Ovary (tissue), 7 donors: ENCODE measurements at regions not wholly inside any gene's neighbourhood (a gene's known extent, or its start where the extent isn't known, plus 50 kb on each side); places are given as distances from the start of the nearest gene placed in this dataset.

ENCODE experiments used
- DNase-seq, 5 donors: peaks; one replicate each; pipeline ENCODE4 v3.0.0-alpha.2; 2019 to 2020
- H3K27ac ChIP-seq, 2 donors: fragments of 200-600 bp; one replicate each; pipeline versions ENCODE4 v1.5.1 to v1.8.0; 2019 to 2022
- H3K27me3 ChIP-seq: fragments of 200-600 bp; one replicate; pipeline ENCODE4 v1.8.0; 2022
- H3K36me3 ChIP-seq: fragments of 200-600 bp; sonication (generic); one replicate; pipeline ENCODE4 v1.5.1; 2019
- H3K4me1 ChIP-seq: one replicate; pipeline ENCODE4 v1.8.1; 2013; ENCODE audit warnings: mild to moderate bottlenecking, moderate library complexity; ENCODE audit not compliant: insufficient read depth
- H3K4me3 ChIP-seq: fragments of 200-600 bp; sonication (generic); one replicate; pipeline ENCODE4 v1.5.1; 2017
- H3K9me3 ChIP-seq, 2 donors: fragments of 200-600 bp in 1 of 2; sonication (generic) in 1 of 2; one replicate each; pipeline versions ENCODE4 v1.5.1 to v1.8.1; 2013 to 2019; ENCODE audit warnings: mild to moderate bottlenecking in 1 of 2, moderate library complexity in 1 of 2
- EP300 ChIP-seq: sonication (generic); formaldehyde crosslinking; IDR thresholded peaks from one replicate; pipeline ENCODE4 v1.6.1; 2017; ENCODE audit warnings: antibody characterized with exemption
- POLR2A ChIP-seq: fragments of 450-650 bp; IDR thresholded peaks from one replicate; pipeline ENCODE4 v1.6.1; 2017; ENCODE audit warnings: antibody characterized with exemption, mild to moderate bottlenecking, moderate library complexity
- WGBS, 3 donors: extraction: QIAGEN DNeasy Blood & Tissue Kit in 1 of 3; methylation state at CpG; one replicate each; pipeline versions ENCODE4 v1.1.5 to v1.1.7; 2013 to 2017; 5-methylcytosine and 5-hydroxymethylcytosine counted together
- intact Hi-C, 4 donors: fragments of 100-400 bp; cut with DNase I; formaldehyde crosslinking; loops; one replicate each; pipeline versions ENCODE4 v1.11.0 to v1.15.1; 2022 to 2023
- TF ChIP-seq, protein P1 (sequence below), 3 donors: fragments of 450-650 bp in 2 of 3; fragments of 200-600 bp in 1 of 3; IDR thresholded peaks; one replicate each; pipeline versions ENCODE4 v1.5.1 to v1.8.0; 2016 to 2022; ENCODE audit warnings: antibody characterized with exemption in 3 of 3, mild to moderate bottlenecking in 1 of 3
- donor health status: DM: no; HTN: no; CAD: no; lungs with moderate emphysema.
- donor health status: DM: no; HTN: no; CAD: no.
- donor health status: Bipolar disorder and iron deficiency.
- donor health status: DM: no; HTN: no; CAD: no.
- donor health status: DM: yes; HTN: yes; CAD: no.

DNA sequence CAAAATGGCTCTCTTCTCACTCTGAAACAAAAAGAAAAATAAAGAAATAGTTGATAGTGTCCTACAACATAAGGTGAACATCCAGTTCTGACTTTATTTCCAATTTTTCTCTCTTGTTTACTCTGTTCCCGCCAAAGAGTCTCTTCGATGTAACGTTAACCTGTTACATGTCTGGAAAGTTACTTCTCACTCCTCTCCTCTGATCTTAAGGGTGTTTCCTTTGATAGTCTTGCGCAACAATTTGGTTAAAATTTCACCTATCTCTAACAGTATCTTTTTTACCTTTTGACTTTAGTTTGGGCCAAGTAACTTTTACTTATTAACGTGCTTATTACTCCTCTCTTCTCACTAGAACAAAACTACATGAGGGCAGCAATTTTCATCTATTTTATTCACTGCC lies 1450.2 kb downstream of the BRINP3 start:
- TF ChIP-seq, protein P1, sequence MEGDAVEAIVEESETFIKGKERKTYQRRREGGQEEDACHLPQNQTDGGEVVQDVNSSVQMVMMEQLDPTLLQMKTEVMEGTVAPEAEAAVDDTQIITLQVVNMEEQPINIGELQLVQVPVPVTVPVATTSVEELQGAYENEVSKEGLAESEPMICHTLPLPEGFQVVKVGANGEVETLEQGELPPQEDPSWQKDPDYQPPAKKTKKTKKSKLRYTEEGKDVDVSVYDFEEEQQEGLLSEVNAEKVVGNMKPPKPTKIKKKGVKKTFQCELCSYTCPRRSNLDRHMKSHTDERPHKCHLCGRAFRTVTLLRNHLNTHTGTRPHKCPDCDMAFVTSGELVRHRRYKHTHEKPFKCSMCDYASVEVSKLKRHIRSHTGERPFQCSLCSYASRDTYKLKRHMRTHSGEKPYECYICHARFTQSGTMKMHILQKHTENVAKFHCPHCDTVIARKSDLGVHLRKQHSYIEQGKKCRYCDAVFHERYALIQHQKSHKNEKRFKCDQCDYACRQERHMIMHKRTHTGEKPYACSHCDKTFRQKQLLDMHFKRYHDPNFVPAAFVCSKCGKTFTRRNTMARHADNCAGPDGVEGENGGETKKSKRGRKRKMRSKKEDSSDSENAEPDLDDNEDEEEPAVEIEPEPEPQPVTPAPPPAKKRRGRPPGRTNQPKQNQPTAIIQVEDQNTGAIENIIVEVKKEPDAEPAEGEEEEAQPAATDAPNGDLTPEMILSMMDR (IDR thresholded peaks at IDR 0.05), result no peak
- TF ChIP-seq POLR2A (no peak), EP300 (no peak)
- H3K9me3 ChIP-seq, result no peaks in the 10 kb centered on the region
- intact Hi-C loops, result no loop called here
- no peak for DNase-seq
- H3K4me3 ChIP-seq, result no peak overlapping the region
- no peaks in the 10 kb centered on the region for H3K4me1 ChIP-seq
- H3K27ac ChIP-seq, result no peak overlapping the region
- WGBS, 3 donors, result 81 to 84% (median 84%) methylated on average over 5 of the region's 5 CpGs
- H3K36me3 ChIP-seq, result no peaks in the 10 kb centered on the region
- H3K27me3 ChIP-seq, result no peaks in the 10 kb centered on the region

DNA sequence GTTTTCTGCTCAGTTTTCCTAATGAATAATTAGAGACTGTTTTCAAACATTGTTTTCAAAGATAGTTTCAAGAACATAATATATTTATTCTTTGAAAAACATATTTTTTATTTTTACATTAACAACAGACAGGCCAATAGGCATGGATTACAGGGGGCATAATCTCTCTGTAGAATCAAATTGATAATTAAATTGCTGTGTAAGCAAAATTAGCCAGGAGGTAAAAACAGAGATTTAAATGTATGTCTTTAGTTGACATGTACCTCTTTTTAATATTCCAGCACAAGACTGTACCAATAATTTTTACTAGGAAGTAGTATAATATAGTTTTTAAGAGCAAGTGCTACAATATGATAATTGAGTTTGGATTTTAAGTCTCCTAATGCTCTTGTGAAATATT lies 1444.5 kb downstream of the BRINP3 start:
- H3K4me1 ChIP-seq, result no peaks in the 10 kb centered on the region
- H3K27ac ChIP-seq, result no peak overlapping the region
- TF ChIP-seq EP300, result no peak
- no peak for TF ChIP-seq POLR2A
- TF ChIP-seq, protein P1 (IDR thresholded peaks at IDR 0.05), result no peak
- H3K36me3 ChIP-seq, result no peaks in the 10 kb centered on the region
- DNase-seq, result no peak
- H3K9me3 ChIP-seq, result no peaks in the 10 kb centered on the region
- no peak overlapping the region for H3K4me3 ChIP-seq
- intact Hi-C loops, result no loop called here
- no peaks in the 10 kb centered on the region for H3K27me3 ChIP-seq

DNA sequence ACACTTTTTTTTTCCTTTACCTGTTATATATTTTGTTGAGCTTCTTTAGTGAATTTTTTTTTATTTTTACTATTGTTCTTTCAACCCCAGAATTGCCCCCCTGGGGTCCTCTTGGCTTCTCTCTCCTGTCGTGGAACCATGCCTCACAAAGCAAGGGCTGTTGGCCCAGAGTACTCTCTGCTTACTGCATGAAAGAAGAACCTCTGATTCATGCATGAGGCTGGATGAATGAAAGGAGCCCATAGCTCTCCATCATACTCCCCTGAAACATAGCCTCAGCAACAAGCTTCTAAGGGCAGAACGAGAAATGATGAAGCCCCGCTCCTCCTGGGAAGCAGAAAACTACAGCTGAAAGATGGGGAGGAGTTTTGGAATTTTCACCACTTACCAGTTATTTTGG lies 1441.0 kb downstream of the BRINP3 start:
- WGBS, 3 donors, result 83 to 91% (median 84%) methylated on average over 3 of the region's 3 CpGs
- H3K27me3 ChIP-seq, result no peaks in the 10 kb centered on the region
- TF ChIP-seq EP300 (no peak), POLR2A (no peak)
- TF ChIP-seq, protein P1 (IDR thresholded peaks at IDR 0.05), result no peak
- H3K9me3 ChIP-seq, result no peaks in the 10 kb centered on the region
- H3K4me3 ChIP-seq, result no peak overlapping the region
- intact Hi-C loops, result no loop called here
- no peaks in the 10 kb centered on the region for H3K36me3 ChIP-seq
- DNase-seq, result no peak
- H3K4me1 ChIP-seq, result no peaks in the 10 kb centered on the region
- no peak overlapping the region for H3K27ac ChIP-seq

DNA sequence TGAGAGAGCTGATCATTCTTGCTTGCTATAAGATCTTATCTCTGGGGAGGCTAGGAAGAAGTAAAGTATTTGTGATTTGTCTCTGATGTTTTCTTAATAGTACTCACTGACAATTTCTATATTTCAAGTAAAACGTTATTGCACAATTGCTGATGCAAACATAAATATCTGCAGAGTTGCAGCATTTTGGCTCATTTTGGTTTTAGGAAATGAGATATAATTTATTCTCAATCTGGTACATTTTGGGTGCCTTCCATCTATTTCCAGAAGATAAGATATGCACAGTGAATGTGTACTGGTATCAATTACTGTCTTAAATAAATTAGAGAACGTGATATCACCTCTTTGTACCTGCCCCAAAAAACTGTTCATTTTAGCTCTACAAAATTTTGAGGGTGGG lies 1431.5 kb downstream of the BRINP3 start:
- intact Hi-C loops, result no loop called here
- 17 to 35% (median 28%) methylated on average over 2 of the region's 2 CpGs for WGBS, 3 donors

More for the DNA sequence above, 1431.5 kb downstream of the BRINP3 start:
- TF ChIP-seq POLR2A (no peak), EP300 (no peak)
- TF ChIP-seq, protein P1 (IDR thresholded peaks at IDR 0.05), result no peak
- Histone ChIP-seq H3K27me3 (no peaks in the 10 kb centered on the region), H3K4me3 (no peak overlapping the region), H3K9me3 (no peaks in the 10 kb centered on the region), H3K4me1 (no peaks in the 10 kb centered on the region), H3K27ac (no peak overlapping the region), H3K36me3 (no peaks in the 10 kb centered on the region)
- no peak for DNase-seq
